ENCODE measurements at regions not wholly inside any gene's neighbourhood (a gene's known extent, or its start where the extent isn't known, plus 50 kb on each side); places are given as distances from the start of the nearest gene placed in this dataset.

DNA sequence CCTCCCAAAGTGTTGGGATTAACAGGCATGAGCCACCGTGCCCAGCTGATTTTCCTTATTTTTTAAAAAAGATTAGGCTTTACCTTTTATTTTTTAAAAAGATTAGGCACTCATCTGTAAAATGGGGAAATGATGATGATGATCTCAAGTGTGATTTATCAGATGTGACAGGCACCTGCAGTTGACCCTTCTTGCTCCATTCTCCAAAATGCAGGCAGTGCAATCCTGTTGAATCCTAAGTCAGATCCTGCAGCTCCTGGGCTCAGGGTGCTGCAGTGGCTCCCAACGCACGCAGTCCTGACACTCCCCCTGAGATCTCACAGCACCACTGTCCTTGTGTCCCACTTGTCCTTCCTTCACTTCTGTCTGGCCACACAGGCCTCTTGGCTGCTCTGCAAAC, 257.3 kb upstream of the KAZN start:
- WGBS (ENCODE audit: low lambda C conversion rate, missing lambda C conversion rate): 94% methylated on average over 3 of the region's 3 CpGs
- H3K4me2 ChIP-seq: no peak overlapping the region
- no peak overlapping the region for H3K27ac ChIP-seq
- H2AFZ ChIP-seq: no peak overlapping the region
- H3K4me3 ChIP-seq: no peak overlapping the region
- H3K9me2 ChIP-seq (replicated peaks; ENCODE audit: insufficient read depth): no peaks in the 10 kb centered on the region
- no peaks in the 10 kb centered on the region for H3K36me3 ChIP-seq (replicated peaks; ENCODE audit: insufficient read depth, low read depth)
- H3K27me3 ChIP-seq: no peaks in the 10 kb centered on the region
- TF ChIP-seq EZH2phosphoT487 (IDR thresholded peaks at IDR 0.05; ENCODE audit: low read depth, severe bottlenecking, unreplicated experiment): no peak
- TF ChIP-seq, protein P1, sequence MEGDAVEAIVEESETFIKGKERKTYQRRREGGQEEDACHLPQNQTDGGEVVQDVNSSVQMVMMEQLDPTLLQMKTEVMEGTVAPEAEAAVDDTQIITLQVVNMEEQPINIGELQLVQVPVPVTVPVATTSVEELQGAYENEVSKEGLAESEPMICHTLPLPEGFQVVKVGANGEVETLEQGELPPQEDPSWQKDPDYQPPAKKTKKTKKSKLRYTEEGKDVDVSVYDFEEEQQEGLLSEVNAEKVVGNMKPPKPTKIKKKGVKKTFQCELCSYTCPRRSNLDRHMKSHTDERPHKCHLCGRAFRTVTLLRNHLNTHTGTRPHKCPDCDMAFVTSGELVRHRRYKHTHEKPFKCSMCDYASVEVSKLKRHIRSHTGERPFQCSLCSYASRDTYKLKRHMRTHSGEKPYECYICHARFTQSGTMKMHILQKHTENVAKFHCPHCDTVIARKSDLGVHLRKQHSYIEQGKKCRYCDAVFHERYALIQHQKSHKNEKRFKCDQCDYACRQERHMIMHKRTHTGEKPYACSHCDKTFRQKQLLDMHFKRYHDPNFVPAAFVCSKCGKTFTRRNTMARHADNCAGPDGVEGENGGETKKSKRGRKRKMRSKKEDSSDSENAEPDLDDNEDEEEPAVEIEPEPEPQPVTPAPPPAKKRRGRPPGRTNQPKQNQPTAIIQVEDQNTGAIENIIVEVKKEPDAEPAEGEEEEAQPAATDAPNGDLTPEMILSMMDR (IDR thresholded peaks at IDR 0.05; ENCODE audit: poor library complexity): no peak
- no peak for TF ChIP-seq EZH2 (IDR thresholded peaks at IDR 0.05; ENCODE audit: borderline replicate concordance)
- H3K4me1 ChIP-seq (ENCODE audit: insufficient read depth): no peaks in the 10 kb centered on the region
- H4K20me1 ChIP-seq (ENCODE audit: insufficient read depth, poor library complexity, severe bottlenecking): no peaks in the 10 kb centered on the region
- no peak for DNase-seq (ENCODE audit: low spot score)
- no peaks in the 10 kb centered on the region for H3K79me2 ChIP-seq
- H3K9me3 ChIP-seq (ENCODE audit: low read depth): no peaks in the 10 kb centered on the region

DNA sequence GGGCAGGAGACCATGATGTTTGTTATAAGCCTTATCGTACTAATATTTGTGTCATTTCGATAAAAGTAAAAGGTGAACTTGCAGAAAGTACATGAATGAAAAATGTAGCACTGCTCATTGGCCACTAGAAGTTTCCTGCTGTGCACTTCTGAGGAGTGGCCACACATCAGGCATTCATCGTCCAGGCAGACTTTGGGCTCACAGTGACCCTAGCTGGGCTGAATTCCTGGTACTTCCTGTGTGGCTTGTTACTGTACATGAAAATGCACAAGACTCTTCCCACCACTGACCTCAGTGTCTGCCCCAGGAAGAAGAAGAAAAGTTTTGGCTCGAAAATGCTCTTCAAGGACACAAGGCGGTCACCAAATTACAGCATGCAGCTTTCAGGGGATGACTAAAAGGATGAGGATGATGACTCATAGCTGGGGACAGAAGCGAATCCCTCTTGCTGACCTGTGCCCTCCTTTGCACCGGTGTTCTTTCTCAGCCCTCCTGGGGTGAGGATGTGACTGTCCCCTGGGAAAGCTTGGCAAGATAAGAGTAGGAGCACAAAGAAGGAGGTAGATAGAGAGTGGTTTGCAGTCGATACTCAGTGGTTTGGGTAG, 252.4 kb upstream of the KAZN start:
- no peaks in the 10 kb centered on the region for H4K20me1 ChIP-seq (ENCODE audit: insufficient read depth, poor library complexity, severe bottlenecking)
- H3K27ac ChIP-seq: no peak overlapping the region
- no peak overlapping the region for H3K4me3 ChIP-seq
- no peak overlapping the region for H3K4me2 ChIP-seq
- H3K4me1 ChIP-seq (ENCODE audit: insufficient read depth): no peaks in the 10 kb centered on the region
- H3K9me3 ChIP-seq (ENCODE audit: low read depth): no peaks in the 10 kb centered on the region
- no peaks in the 10 kb centered on the region for H3K79me2 ChIP-seq
- WGBS (ENCODE audit: low lambda C conversion rate, missing lambda C conversion rate): 65% methylated on average over 8 of the region's 8 CpGs
- TF ChIP-seq EZH2 (IDR thresholded peaks at IDR 0.05; ENCODE audit: borderline replicate concordance) (no peak), EZH2phosphoT487 (IDR thresholded peaks at IDR 0.05; ENCODE audit: low read depth, severe bottlenecking, unreplicated experiment) (no peak)
- TF ChIP-seq, protein P1 (IDR thresholded peaks at IDR 0.05; ENCODE audit: poor library complexity): no peak
- no peak for DNase-seq (ENCODE audit: low spot score)
- H2AFZ ChIP-seq: no peak overlapping the region
- no peaks in the 10 kb centered on the region for H3K36me3 ChIP-seq (replicated peaks; ENCODE audit: insufficient read depth, low read depth)
- H3K27me3 ChIP-seq: no peaks in the 10 kb centered on the region
- no peaks in the 10 kb centered on the region for H3K9me2 ChIP-seq (replicated peaks; ENCODE audit: insufficient read depth)

DNA sequence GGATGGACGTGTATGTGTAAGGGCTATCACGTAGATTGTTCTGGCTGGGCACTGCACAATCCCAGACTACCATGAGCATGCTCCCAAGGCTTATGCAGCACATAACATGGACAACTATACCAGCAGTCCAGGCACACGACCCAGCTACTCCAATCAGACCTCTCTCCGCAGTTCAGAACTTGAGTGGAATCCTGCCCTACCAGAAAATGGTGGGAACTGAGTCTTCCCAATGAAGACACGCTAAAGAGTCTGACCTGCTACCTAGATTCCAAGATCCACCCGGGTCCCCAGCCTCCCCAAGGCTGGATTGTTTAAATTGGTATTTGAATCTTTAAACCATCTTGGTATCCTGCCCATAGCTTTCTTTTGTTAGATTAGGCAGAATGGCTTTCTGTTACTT, 251.3 kb upstream of the KAZN start:
- no peak overlapping the region for H2AFZ ChIP-seq
- no peaks in the 10 kb centered on the region for H3K4me1 ChIP-seq (ENCODE audit: insufficient read depth)
- TF ChIP-seq EZH2phosphoT487 (IDR thresholded peaks at IDR 0.05; ENCODE audit: low read depth, severe bottlenecking, unreplicated experiment): no peak
- no peak for TF ChIP-seq EZH2 (IDR thresholded peaks at IDR 0.05; ENCODE audit: borderline replicate concordance)
- TF ChIP-seq, protein P1 (IDR thresholded peaks at IDR 0.05; ENCODE audit: poor library complexity): no peak
- DNase-seq (ENCODE audit: low spot score): no peak
- no peaks in the 10 kb centered on the region for H3K9me2 ChIP-seq (replicated peaks; ENCODE audit: insufficient read depth)
- H3K9me3 ChIP-seq (ENCODE audit: low read depth): no peaks in the 10 kb centered on the region
- no peak overlapping the region for H3K27ac ChIP-seq
- H3K79me2 ChIP-seq: no peaks in the 10 kb centered on the region
- H3K27me3 ChIP-seq: no peaks in the 10 kb centered on the region
- H4K20me1 ChIP-seq (ENCODE audit: insufficient read depth, poor library complexity, severe bottlenecking): no peaks in the 10 kb centered on the region
- WGBS (ENCODE audit: low lambda C conversion rate, missing lambda C conversion rate): 86% methylated on average over 6 of the region's 6 CpGs
- H3K4me2 ChIP-seq: no peak overlapping the region
- no peak overlapping the region for H3K4me3 ChIP-seq
- no peaks in the 10 kb centered on the region for H3K36me3 ChIP-seq (replicated peaks; ENCODE audit: insufficient read depth, low read depth)

All from hepatocyte (in vitro differentiated cells).